ENCODE measurements at regions not wholly inside any gene's neighbourhood (a gene's known extent, or its start where the extent isn't known, plus 50 kb on each side); places are given as distances from the start of the nearest gene placed in this dataset.

- TF ChIP-seq CTCF (conservative IDR thresholded peaks at IDR 0.05; ENCODE audit: low read depth, low read length) (no peak), EZH2 (IDR thresholded peaks at IDR 0.05; ENCODE audit: borderline replicate concordance, low read depth, low read length, poor library complexity, severe bottlenecking) (no peak)
Observed at GRCh38 chr16:9257843-9258242, 166.4 kb downstream of the HAPSTR1 start.
